Urothelium cell line (cell line): ENCODE measurements at regions not wholly inside any gene's neighbourhood (a gene's known extent, or its start where the extent isn't known, plus 50 kb on each side); places are given as distances from the start of the nearest gene placed in this dataset.
"Not testable (repeated sequence)": the region's sequence is repeated elsewhere in the genome, so short reads cannot be mapped to it uniquely, and the experiment has no call there.

Experiments
- DNase-seq: peaks from one replicate; pipeline ENCODE4 v3.0.0; 2011; ENCODE audit warnings: low spot score, mixed read lengths
- FAIRE-seq: peaks from 2 replicates; lab custom pipeline; 2011; peaks lifted over from hg19 to GRCh38; lab: Jason Lieb, UNC

GRCh38 chr12:116360579-116361413, 83.3 kb upstream of the MED13L start:
- FAIRE-seq (no peak), DNase-seq (no peak)

DNA sequence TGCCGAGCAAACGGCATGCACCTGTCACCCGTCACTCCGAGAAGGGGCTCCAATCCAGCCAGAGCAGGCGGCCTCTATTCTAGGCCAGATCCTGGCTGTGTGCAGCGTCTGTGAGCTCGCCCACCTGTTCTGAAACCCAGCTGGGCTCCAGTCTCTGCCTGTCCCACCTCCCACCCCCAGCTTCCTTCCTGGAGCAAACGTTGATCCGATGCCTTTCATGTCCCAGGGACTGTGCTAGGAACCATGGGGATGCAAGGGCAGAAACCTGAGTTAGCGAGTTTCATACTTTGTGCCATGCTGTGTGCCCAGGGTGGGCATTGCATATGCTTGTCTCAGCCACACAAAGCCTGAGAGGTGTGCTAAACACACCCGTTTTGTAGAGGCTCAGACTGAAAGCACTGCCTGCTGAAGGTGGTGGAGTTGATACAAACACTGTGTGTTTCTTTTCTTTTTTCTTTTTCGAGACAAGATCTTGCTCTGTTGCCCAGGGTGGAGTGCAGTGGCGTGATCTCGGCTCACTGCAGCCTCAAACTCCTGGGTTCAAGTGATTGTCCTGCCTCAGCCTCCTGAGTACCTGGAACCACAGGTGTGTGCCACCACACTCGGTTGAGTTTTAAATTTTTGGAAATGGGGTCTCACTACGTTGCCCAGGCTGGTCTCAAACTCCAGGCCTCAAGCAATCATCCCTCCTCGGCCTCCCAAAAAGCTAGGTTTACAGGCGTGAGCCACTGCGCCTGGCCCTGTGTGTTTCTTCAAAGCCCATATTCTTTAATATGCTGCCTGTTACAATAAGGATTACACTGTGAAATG, 84.1 kb upstream of the MED13L start:
- FAIRE-seq (no peak), DNase-seq (no peak)

DNA sequence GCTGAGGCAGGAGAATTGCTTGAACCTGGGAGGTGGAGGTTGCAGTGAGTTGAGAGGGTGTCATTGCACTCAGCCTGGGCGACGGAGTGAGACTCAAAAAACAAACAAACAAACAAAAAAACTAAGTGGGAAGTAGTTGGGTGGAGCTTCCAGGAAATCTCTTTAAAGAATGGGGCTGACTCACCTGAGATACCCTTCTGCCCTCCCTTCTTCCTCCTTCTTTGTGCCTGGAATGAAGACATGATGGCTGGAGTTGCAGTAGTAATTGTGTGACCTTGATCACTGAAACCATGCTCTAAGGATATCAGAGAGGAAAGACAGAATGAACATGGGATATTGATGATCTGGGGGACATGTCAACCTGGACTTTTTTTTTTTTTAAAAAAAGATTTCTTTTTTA, 87.6 kb upstream of the MED13L start:
- FAIRE-seq: no peak
- no peak for DNase-seq

DNA sequence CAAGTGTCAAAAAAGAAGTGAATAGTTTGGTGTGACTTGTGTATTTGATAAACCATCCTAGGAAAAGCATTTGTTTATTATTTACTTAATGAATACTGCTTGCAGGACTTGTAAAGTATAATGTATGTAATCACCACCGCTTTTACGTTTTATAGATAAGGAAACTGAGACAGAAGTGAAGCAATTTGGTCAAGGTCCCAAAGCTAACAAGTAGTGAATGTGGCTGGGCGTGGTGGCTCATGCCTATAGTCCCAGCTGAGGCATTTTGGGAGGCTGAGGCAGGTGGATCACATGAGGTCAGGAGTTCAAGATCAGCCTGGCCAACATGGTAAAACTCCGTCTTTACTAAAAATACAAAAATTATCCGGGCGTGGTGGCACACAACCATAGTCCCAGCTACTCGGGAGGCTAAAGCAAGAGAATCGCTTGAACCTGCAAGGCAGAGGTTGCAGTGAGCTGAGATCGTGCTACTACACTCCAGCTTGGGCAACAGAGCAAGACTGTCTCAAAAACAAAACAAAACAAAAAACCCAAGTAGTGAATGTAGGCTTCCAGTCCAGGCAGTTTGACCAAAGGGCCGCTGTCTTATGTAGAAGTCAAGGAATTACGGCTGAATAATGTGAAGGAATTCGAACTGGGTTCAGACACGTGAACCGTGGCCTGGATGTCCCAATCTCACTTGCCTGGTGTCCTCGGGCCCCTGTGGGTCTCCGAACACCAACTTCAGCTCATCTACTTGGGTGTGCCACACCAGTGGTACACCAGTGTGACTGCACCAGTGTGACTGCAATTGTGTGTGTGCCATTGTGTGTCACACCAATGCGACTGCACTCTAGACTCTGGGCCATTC, 88.3 kb upstream of the MED13L start:
- no peak for FAIRE-seq
- DNase-seq: no peak

- FAIRE-seq: no peak
- no peak for DNase-seq
These were observed 88.9 kb upstream of the MED13L start for GRCh38 chr12:116366456-116366776.

- no peak for FAIRE-seq
- DNase-seq: no peak
These were observed 89.3 kb upstream of the MED13L start for GRCh38 chr12:116366824-116367223.

DNA sequence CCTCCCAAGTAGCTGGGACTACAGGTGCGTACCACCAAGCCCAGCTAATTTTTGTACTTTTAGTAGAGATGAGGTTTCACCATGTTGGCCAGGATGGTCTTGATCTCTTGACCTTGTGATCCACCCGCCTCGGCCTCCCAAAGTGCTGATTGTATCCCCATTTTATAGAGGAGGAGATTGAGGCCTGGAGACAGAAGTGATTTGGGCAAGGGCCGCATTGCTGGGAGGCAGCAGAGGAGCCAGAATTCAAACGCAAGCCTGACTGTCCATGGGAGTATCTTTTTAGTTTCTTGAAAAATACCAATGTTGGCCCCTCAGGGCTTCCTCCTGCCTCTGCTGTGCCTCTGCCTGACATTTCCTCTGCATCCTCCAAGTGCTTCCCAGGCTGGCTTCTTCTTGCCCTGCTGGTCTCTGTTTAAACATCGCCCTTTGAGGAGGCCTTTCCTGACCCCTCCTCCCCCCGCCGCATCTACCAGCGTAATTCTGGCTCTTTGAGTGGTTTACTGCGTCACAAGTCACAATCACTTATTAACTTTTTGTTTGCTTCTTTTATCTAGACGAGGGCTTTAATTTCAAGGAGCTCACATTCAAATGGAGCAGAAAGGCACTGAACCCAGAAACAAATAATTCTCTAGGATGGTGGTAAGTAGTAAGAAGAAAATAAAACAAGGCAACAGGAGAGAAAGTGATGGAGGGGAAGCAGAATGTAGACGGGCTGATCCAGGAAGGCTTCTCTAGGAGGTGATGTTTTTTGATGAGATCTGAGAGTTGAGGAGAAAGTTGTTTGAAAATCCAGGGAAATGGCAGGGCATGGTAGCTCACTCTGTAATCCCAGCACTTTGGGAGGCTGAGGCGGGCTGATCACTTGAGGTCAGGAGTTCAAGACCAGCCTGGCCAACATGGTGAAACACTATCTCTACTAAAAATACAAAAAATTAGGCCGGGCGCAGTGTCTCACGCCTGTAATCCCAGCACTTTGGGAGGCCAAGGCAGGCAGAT, 91.0 kb upstream of the MED13L start:
- FAIRE-seq (no peak), DNase-seq (no peak)

GRCh38 chr12:116370004-116370404, 92.5 kb upstream of the MED13L start:
- FAIRE-seq: no peak
- no peak for DNase-seq

DNA sequence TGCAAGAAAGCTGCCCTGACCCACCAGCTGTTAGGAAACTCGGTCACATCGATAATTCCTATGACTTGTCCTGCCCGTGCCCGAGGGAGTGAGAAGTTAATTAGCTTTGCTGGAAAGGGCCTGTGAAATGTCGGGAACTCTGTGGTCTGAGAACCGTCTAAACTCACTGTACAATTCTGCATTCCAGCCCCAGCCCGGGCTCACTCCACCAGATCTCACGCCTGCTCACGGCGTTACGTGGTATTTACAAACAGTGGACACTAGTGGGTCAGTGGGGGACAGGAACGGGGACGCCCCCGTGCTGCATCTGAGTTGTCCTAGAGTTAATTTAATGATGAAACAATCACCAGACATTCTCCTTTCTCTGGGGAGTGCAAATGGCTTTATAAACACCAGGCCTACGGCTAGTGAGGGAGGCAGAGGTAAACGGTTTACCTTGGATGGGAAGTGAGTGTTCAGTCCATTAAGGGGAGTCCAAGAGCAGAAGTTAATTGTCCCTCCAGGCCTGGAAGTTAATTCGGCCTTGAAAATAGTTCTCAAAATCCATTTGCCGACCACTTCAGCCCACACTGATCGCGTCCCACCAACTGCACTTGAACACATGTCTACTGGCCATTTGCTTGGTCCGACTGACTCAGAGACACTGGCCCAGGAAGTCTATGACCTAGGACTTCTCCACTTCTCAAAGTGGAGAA, 93.5 kb upstream of the MED13L start:
- DNase-seq: no peak

GRCh38 chr12:116372815-116373214, 95.3 kb upstream of the MED13L start:
- FAIRE-seq (no peak), DNase-seq (no peak)

More for the DNA sequence above, 93.5 kb upstream of the MED13L start:
- no peak for FAIRE-seq

DNA sequence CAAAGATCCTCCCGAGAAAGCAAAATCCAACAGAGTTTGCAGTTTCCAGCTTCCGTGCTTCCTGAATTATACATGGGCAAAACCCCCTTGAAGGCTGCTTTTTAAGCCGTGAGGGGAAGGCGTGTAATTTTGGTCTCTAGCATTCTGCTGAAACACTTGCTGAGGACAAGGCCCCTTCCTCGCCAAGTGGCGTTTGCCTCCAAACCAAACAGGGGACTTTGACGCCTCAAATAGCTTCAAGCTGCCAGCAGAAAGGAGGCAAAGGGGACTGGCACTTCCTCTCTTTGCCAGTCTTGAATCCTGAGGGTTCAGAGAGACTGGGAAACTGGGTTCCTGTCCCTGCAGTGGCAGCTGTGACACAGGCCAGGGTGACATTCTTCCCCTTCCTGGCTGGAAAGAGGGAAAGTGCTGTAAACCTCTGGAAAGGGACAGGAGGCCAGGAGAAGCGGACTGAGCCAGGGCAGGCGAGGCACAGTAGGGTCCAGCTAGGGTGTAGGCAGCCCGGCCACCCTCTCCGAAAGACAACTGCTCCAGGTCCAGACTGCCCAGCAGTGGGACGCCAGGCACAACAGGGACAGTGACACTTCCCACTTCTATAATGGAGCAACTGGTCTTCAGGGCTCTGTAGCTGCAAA, 96.2 kb upstream of the MED13L start:
- FAIRE-seq: no peak

GRCh38 chr12:116374207-116374606, 96.7 kb upstream of the MED13L start:
- no peak for FAIRE-seq
- DNase-seq: no peak

More for the DNA sequence above, 96.2 kb upstream of the MED13L start:
- no peak for DNase-seq

- no peak for FAIRE-seq
- DNase-seq: no peak
These were observed 97.9 kb upstream of the MED13L start for GRCh38 chr12:116375278-116375842.

DNA sequence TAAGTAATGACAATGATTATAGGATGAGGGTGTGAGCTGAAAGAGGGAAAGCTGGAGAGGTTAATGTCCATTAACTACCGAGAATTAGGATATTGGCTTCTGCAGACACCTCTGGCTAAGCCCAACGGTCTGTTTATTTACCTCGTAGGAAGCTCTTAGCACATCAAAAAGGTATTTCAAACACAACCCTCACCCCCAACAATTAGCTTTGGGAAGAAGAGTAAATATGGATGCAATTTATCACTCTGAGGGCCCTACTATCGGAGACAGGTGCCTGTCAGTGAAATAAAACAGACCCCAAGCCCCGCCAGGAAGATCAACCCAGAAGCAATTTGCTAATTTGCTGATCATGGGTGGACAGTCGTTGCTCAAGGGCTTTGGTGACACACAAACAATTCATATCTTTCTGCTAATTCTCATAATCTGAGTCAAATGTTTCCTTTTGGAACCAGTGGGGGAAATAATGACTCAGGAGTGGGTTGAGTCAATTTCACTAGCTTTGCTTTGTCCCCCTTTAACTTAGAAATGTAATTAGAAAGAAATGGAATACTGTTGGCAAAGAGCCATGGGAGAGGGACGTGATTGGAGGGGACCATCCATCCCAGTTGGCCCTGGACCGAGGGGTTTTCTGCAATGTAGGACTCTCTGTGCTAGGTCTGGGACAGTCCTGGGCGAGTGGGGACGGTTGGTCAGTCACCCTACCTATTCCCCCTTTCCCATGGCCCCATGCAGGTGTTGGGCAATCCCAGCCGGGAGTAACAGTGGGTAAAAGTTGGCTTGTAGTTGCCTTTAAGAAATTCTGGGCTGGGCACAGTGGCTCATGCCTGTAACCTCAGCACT, 99.1 kb upstream of the MED13L start:
- DNase-seq (no peak), FAIRE-seq (no peak)

- DNase-seq, FAIRE-seq: not testable (repeated sequence)
These were observed 99.7 kb upstream of the MED13L start for GRCh38 chr12:116377194-116377571.

- no peak for FAIRE-seq
- no peak for DNase-seq
These were observed 100.5 kb upstream of the MED13L start for GRCh38 chr12:116378002-116378401.

DNA sequence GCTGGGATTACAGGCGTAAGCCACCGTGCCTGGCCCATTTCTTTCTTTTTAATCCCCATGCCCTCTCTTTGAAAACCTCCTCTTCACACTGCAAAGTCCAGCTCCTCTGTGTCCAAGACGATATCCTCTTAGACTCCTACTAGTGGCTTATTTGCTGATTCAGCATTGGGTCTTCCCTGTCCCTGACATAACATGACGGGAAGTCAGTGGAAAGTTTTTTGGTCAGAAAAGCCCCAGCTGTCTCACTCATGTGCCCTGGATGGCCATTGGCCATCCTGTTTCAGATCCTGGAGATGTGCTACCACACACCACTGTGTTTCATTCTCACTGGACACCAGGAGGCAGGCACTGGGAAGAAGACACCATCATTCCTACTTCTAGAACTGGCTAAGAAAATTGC, 102.6 kb upstream of the MED13L start:
- FAIRE-seq (no peak), DNase-seq (no peak)

DNA sequence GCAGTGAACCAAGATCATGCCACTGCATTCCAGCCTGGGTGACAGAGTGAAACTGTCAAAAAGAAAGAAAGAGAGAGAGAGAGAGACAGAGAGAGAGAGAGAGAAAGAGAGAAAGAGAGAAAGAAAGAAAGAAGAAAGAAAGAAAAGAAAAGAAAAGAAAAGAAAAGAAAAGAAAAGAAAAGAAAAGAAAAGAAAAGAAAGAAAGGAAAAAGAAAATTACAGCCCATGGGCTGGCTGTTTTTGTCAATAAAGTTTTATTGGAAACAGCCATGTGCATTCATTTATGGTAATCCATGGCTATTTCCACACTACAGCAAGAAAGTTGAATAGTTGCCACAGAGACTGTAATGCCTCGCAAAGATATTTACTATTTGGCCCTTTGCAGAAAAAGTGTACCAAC, 103.2 kb upstream of the MED13L start:
- FAIRE-seq, DNase-seq: not testable (repeated sequence)
